SK-N-SH (cell line): ENCODE measurements at regions not wholly inside any gene's neighbourhood (a gene's known extent, or its start where the extent isn't known, plus 50 kb on each side); places are given as distances from the start of the nearest gene placed in this dataset.
A peak's percentile ranks its signal among the peaks of the same experiment; 100 is the strongest.

ENCODE experiments used
- CTCF ChIA-PET: fragments of 300-600, 350-600 bp; formaldehyde crosslinking; extraction: SDS; loops from one replicate; lab custom pipeline; 2021; lab: Yijun Ruan, JAX
- POLR2A ChIA-PET: fragments of 350-600 bp; sonication (Branson Sonifier 250); formaldehyde crosslinking; extraction: SDS; loops from one replicate; lab custom pipeline; 2020; ENCODE audit warnings: antibody characterized with exemption, inconsistent platforms; lab: Yijun Ruan, JAX
- DNase-seq: peaks from one replicate; pipeline ENCODE4 v3.0.0; 2012
- H2AFZ ChIP-seq: fragments of 200-600 bp; sonication (generic); 2 replicates; pipeline ENCODE4 v1.8.1; 2016; ENCODE audit warnings: antibody characterized with exemption, mild to moderate bottlenecking, low read depth
- H3F3A ChIP-seq: fragments of 200-600 bp; sonication (generic); replicated peaks from 2 replicates; pipeline ENCODE3; 2016; ENCODE audit warnings: antibody characterized with exemption, mild to moderate bottlenecking; ENCODE audit not compliant: insufficient read depth
- H3K27ac ChIP-seq, 2 experiments: fragments of 200-500 bp in 1 of 2; fragments of 200-600 bp in 1 of 2; sonication (Bioruptor generic) in 1 of 2; sonication (generic), shearing (Covaris generic) in 1 of 2; 2 replicates each; pipeline versions ENCODE4 v1.5.1 to v1.6.1; 2014 to 2016; ENCODE audit warnings: low read depth in 2 of 2, inconsistent platforms in 1 of 2, low read length in 1 of 2, mild to moderate bottlenecking in 1 of 2, mixed read lengths in 1 of 2
- H3K27me3 ChIP-seq: fragments of 200-600 bp; sonication (generic), shearing (Covaris generic); 2 replicates; pipeline ENCODE4 v1.6.1; 2016; ENCODE audit warnings: mixed run types; ENCODE audit not compliant: insufficient read depth
- H3K36me3 ChIP-seq, 2 experiments: fragments of 200-500 bp in 1 of 2; fragments of 200-600 bp in 1 of 2; sonication (Bioruptor generic) in 1 of 2; sonication (generic) in 1 of 2; replicated peaks in 1 of 2; 2 replicates each; pipeline versions ENCODE3 to v1.5.1; 2014 to 2016; ENCODE audit warnings: low read length in 1 of 2, mild to moderate bottlenecking in 1 of 2; ENCODE audit not compliant: insufficient read depth in 2 of 2, control insufficient read depth in 1 of 2
- H3K4me1 ChIP-seq, 2 experiments: fragments of 200-500 bp in 1 of 2; fragments of 200-600 bp in 1 of 2; sonication (Bioruptor generic) in 1 of 2; sonication (generic), shearing (Covaris generic) in 1 of 2; 2 replicates each; pipeline versions ENCODE4 v1.5.1 to v1.6.1; 2014 to 2016; ENCODE audit warnings: low read depth in 1 of 2, low read length in 1 of 2, mixed run types in 1 of 2; ENCODE audit not compliant: insufficient read depth in 2 of 2, control insufficient read depth in 1 of 2
- H3K4me2 ChIP-seq: fragments of 200-600 bp; sonication (generic), shearing (Covaris generic); 2 replicates; pipeline ENCODE4 v1.6.1; 2017; ENCODE audit warnings: mixed run types
- H3K4me3 ChIP-seq, 2 experiments: fragments of 200-500 bp in 1 of 2; fragments of 200-600 bp in 1 of 2; sonication (Bioruptor generic) in 1 of 2; sonication (generic), shearing (Covaris generic) in 1 of 2; 2 replicates each; pipeline versions ENCODE4 v1.5.1 to v1.8.1; 2014 to 2016; ENCODE audit warnings: low read depth in 2 of 2, inconsistent platforms in 1 of 2, low read length in 1 of 2, mild to moderate bottlenecking in 1 of 2, mixed read lengths in 1 of 2, moderate library complexity in 1 of 2
- H3K79me2 ChIP-seq: fragments of 200-600 bp; sonication (generic); 2 replicates; pipeline ENCODE4 v1.8.1; 2017; ENCODE audit warnings: mild to moderate bottlenecking; ENCODE audit not compliant: insufficient read depth
- H3K9ac ChIP-seq: fragments of 200-600 bp; sonication (generic); 2 replicates; pipeline ENCODE4 v1.6.1; 2017; ENCODE audit warnings: mixed run types
- H3K9me2 ChIP-seq: fragments of 200-600 bp; sonication (generic); 2 replicates; pipeline ENCODE4 v1.6.1; 2017; ENCODE audit warnings: mixed run types
- H3K9me3 ChIP-seq: fragments of 200-600 bp; sonication (generic); 2 replicates; pipeline ENCODE4 v1.6.1; 2017; ENCODE audit warnings: mixed run types, mild to moderate bottlenecking, moderate library complexity
- H4K20me1 ChIP-seq: fragments of 200-600 bp; sonication (generic); 2 replicates; pipeline ENCODE4 v1.6.1; 2017; ENCODE audit warnings: mild to moderate bottlenecking, mixed run types; ENCODE audit not compliant: insufficient read depth
- CHD2 ChIP-seq: fragments of 150-350 bp; IDR thresholded peaks from 2 replicates; pipeline ENCODE4 v1.6.1; 2018; ENCODE audit warnings: low read length; ENCODE audit not compliant: partially characterized antibody
- EP300 ChIP-seq, 2 experiments: IDR thresholded peaks; 2 replicates each; pipeline versions ENCODE4 v1.4.0 to v1.6.1; 2012; ENCODE audit warnings: borderline replicate concordance in 1 of 2, low read depth in 1 of 2, low read length in 1 of 2
- EZH2phosphoT487 ChIP-seq: fragments of 200-600 bp; sonication (generic); IDR thresholded peaks from 2 replicates; pipeline ENCODE4 v1.6.1; 2017; ENCODE audit warnings: low read depth, mixed run types, mild to moderate bottlenecking, antibody characterized with exemption, moderate library complexity, borderline replicate concordance
- FOSL2 ChIP-seq: IDR thresholded peaks from 2 replicates; pipeline ENCODE4 v1.4.0; 2012; ENCODE audit warnings: low read depth, mild to moderate bottlenecking, moderate library complexity, borderline replicate concordance
- FOXM1 ChIP-seq: IDR thresholded peaks from 2 replicates; pipeline ENCODE4 v1.4.0; 2012; ENCODE audit warnings: low read depth, mild to moderate bottlenecking
- GABPA ChIP-seq: IDR thresholded peaks from 2 replicates; pipeline ENCODE4 v1.4.0; 2012; ENCODE audit warnings: low read depth, mild to moderate bottlenecking
- JUND ChIP-seq: IDR thresholded peaks from 2 replicates; pipeline ENCODE4 v1.4.0; 2012
- NFIC ChIP-seq: IDR thresholded peaks from 2 replicates; pipeline ENCODE4 v1.4.0; 2012; ENCODE audit warnings: borderline replicate concordance
- PBX3 ChIP-seq: IDR thresholded peaks from 2 replicates; pipeline ENCODE4; 2012
- POLR2AphosphoS5 ChIP-seq: IDR thresholded peaks from 2 replicates; pipeline ENCODE4 v1.6.1; 2012; ENCODE audit warnings: low read depth, low read length
- RCOR1 ChIP-seq: fragments of 150-350 bp; IDR thresholded peaks from 2 replicates; pipeline ENCODE4 v1.6.1; 2017; ENCODE audit warnings: antibody characterized with exemption, low read length
- RXRA ChIP-seq: IDR thresholded peaks from 2 replicates; pipeline ENCODE4 v1.4.0; 2012; ENCODE audit warnings: low read depth, mild to moderate bottlenecking, borderline replicate concordance
- SMC3 ChIP-seq: IDR thresholded peaks from 2 replicates; pipeline ENCODE4 v1.6.1; 2012; ENCODE audit warnings: low read depth, low read length, improper control_type of control experiment
- TAF1 ChIP-seq: IDR thresholded peaks from 2 replicates; pipeline ENCODE4 v1.6.1; 2012; ENCODE audit warnings: low read depth, mild to moderate bottlenecking, low read length, moderate library complexity, borderline replicate concordance
- TCF12 ChIP-seq: IDR thresholded peaks from 2 replicates; pipeline ENCODE4 v1.4.0; 2012
- TEAD4 ChIP-seq: IDR thresholded peaks from 2 replicates; pipeline ENCODE4 v1.4.0; 2012; ENCODE audit warnings: mild to moderate bottlenecking, borderline replicate concordance; ENCODE audit not compliant: insufficient read depth
- USF1 ChIP-seq: IDR thresholded peaks from 2 replicates; pipeline ENCODE4 v1.4.0; 2012; ENCODE audit warnings: low read depth, borderline replicate concordance
- USF2 ChIP-seq: fragments of 150-350 bp; IDR thresholded peaks from 2 replicates; pipeline ENCODE4 v1.6.1; 2017; ENCODE audit warnings: antibody characterized with exemption, low read length, low read depth, borderline replicate concordance
- YY1 ChIP-seq: IDR thresholded peaks from 2 replicates; pipeline ENCODE4 v1.4.0; 2012; ENCODE audit warnings: low read depth, mild to moderate bottlenecking
- ZBTB33 ChIP-seq: IDR thresholded peaks from 2 replicates; pipeline ENCODE4 v1.4.0; 2012; ENCODE audit warnings: low read depth, borderline replicate concordance
- WGBS: methylation state at CpG from one replicate; pipeline ENCODE4 v1.1.6; 2017; ENCODE audit warnings: low lambda C conversion rate; 5-methylcytosine and 5-hydroxymethylcytosine counted together

- Histone ChIP-seq H3K9me2 (no peaks in the 10 kb centered on the region), H3K79me2 (no peaks in the 10 kb centered on the region), H2AFZ (no peak overlapping the region), H3K4me3 (no peak overlapping the region), H4K20me1 (no peaks in the 10 kb centered on the region), H3K36me3 (no peaks in the 10 kb centered on the region), H3K9ac (no peak overlapping the region), H3K4me1 (no peaks in the 10 kb centered on the region; a peak in 1 of 4 replicates), H3K27me3 (no peaks in the 10 kb centered on the region; the same call in 1 of the 2 replicates), H3K4me2 (peak overlapping the region; percentile 24; the same call in 1 of the 2 replicates), H3K9me3 (no peaks in the 10 kb centered on the region), H3F3A (no peaks in the 10 kb centered on the region), H3K27ac (no peak overlapping the region; a peak in 1 of 4 replicates)
- TF ChIP-seq POLR2AphosphoS5 (peak; percentile 22; the same call in 1 of the 2 replicates), EZH2phosphoT487 (no peak), TAF1 (no peak), EP300 (IDR thresholded peaks at IDR 0.05; ENCODE audit: borderline replicate concordance in 1 of 2, low read depth in 1 of 2, low read length in 1 of 2) (peak in 1 of 2 experiments; percentile 42; a peak in 1 of 4 replicates), USF1 (no peak), SMC3 (no peak), JUND (peak; percentile 66; the same call in 1 of the 2 replicates), FOSL2 (peak; percentile 43; the same call in 1 of the 2 replicates), YY1 (no peak), NFIC (peak; percentile 58; the same call in 1 of the 2 replicates), CHD2 (no peak), TCF12 (peak; percentile 90), PBX3 (peak; percentile 80)
- WGBS, result 22% methylated on average over 3 of the region's 3 CpGs
- CTCF ChIA-PET, result interaction anchor here (0.9 kb wide), 1 partner anchor 20 kb away, joined by 3 read pairs; no protein-coding TSS in a partner anchor
- no peak for DNase-seq
- POLR2A ChIA-PET, result no interaction called here
These were observed 176.4 kb downstream of the FGF18 start for GRCh38 chr5:171595801-171596231.

GRCh38 chr5:171596391-171596878, 177.0 kb downstream of the FGF18 start:
- no peaks in the 10 kb centered on the region; the same call in 1 of the 2 replicates for H3K27me3 ChIP-seq
- POLR2A ChIA-PET, result no interaction called here
- no peak overlapping the region for H3K4me3 ChIP-seq
- DNase-seq, result no peak
- H3K4me2 ChIP-seq, result peak overlapping the region; percentile 24; the same call in 1 of the 2 replicates
- peak overlapping the region in 1 of 2 experiments; percentile 30; a peak in 1 of 4 replicates for H3K27ac ChIP-seq
- H3F3A ChIP-seq, result no peaks in the 10 kb centered on the region
- CTCF ChIA-PET, result interaction anchor here (0.9 kb wide), 1 partner anchor 21 kb away, joined by 3 read pairs; no protein-coding TSS in a partner anchor
- H3K36me3 ChIP-seq, result no peaks in the 10 kb centered on the region
- H3K9me3 ChIP-seq, result no peaks in the 10 kb centered on the region
- no peak overlapping the region for H2AFZ ChIP-seq
- no peak overlapping the region for H3K9ac ChIP-seq
- no peaks in the 10 kb centered on the region for H4K20me1 ChIP-seq
- H3K79me2 ChIP-seq, result no peaks in the 10 kb centered on the region
- WGBS, result 58% methylated on average over 19 of the region's 22 CpGs
- no peaks in the 10 kb centered on the region; a peak in 1 of 4 replicates for H3K4me1 ChIP-seq
- no peaks in the 10 kb centered on the region for H3K9me2 ChIP-seq
- TF ChIP-seq FOXM1 (no peak), EP300 (IDR thresholded peaks at IDR 0.05; ENCODE audit: borderline replicate concordance in 1 of 2, low read depth in 1 of 2, low read length in 1 of 2) (peak in 1 of 2 experiments; percentile 73; a peak in 1 of 4 replicates), FOSL2 (peak; percentile 73), TEAD4 (peak; percentile 67; the same call in 1 of the 2 replicates), NFIC (peak; percentile 92), JUND (peak; percentile 73), RXRA (0 out of 2 replicates have a peak, but pooled peaks have one; percentile 37), PBX3 (peak; percentile 73), ZBTB33 (peak; percentile 45; the same call in 1 of the 2 replicates), GABPA (no peak), RCOR1 (no peak), TCF12 (peak; percentile 84), USF2 (no peak)
